SHP77 (cell line): ENCODE measurements at regions not wholly inside any gene's neighbourhood (a gene's known extent, or its start where the extent isn't known, plus 50 kb on each side); places are given as distances from the start of the nearest gene placed in this dataset.

Experiments
- DNase-seq, 2 experiments: peaks; one replicate each; lab custom pipeline; 2025; lab: John Stamatoyannopoulos, UW

DNA sequence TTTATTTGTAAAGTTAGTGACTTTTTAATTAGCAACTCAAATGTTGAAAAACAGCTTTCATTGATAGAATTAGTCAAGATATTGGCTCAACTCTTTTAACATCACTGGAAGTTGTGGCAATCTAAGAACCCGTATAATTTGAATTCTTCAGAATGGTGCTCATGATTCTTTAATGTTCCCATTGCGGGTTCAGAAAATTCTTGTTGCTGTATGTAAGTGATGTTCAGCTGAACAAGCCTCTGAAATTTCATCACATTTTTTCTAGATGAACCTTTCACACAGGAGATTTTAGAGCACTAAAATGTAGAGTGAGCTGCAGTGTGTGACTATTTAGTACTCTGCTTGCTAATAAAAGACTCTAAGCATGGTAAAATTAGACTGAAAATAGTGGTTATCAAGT is 1317.7 kb downstream of the FSTL5 start:
- DNase-seq = no peak

DNA sequence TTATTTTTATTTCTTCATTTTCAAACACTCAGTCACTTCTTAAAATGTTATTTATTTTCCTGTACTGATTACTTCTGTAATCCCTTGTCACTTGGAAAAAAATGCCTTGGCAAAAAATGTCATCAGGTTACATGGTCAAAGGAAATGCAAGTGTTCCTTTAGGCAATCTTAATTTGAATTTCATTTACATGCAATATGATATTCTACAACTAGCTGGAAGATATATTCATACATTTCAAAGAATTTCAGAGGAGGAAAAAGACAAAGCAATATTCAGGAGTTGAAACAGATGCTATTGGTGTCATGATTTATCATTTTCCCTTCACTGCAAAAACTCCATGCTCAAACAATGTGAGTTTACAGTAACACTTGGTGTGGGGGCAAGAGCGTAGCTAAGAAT is 1316.6 kb downstream of the FSTL5 start:
- DNase-seq = no peak

DNA sequence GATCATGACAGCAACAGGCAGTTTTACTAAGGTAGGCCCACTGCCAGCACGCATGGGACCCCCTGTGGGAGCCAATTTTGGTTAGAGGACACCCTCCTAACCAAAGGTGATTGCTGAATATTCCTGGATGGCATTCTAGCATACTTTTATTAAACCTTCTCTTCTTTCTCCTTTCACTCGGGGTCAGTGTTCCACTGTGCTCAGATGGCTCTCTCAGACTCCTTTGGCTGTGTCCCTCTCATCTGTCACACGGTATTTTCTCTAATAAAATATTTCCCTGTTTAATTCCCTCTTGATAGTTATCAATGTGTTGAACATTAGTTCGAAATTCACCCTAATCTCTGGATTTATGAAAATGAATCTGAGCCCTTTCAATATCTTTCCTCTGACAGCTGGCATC is 1315.3 kb downstream of the FSTL5 start:
- no peak for DNase-seq

DNA sequence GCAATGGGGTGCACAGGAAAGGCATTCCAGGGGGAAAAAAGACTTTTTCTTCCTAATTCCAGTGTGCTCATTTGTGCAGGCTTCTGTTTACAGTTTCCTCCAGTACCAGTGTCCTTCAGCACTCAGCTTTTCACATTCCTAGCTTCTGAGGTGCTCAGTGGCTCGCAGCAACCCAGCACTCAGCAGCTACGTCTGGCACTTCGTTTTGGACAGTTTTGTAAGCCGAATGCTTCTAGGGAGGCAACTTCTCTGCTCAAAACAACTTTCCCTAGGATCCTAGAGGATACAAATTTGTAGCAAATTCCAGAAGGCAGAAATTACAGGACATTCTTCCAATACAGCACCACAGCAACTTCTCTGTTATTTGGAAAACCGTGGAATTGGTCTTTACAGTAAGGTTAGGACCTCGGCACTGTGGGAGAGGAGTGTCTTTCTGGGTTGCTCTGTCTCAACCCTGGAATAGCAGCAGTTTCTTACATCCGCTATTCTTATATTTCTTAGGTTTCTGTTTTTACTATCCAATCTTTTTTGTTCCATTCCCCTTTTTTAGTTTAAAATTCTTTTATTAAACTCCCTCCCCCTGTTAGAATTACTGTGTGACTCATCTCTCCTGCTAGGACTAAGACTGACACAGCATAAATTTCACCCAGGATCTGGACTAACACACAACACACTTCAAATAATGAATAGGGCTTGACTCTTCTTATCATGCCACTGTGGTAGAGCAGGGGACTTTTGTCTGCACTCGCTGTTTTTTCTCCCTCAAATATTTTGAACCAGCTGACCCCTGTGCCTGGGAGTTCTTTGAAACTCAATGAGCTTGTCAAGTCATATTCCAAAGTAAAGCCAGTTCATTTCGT is 1314.7 kb downstream of the FSTL5 start:
- DNase-seq = no peak

DNA sequence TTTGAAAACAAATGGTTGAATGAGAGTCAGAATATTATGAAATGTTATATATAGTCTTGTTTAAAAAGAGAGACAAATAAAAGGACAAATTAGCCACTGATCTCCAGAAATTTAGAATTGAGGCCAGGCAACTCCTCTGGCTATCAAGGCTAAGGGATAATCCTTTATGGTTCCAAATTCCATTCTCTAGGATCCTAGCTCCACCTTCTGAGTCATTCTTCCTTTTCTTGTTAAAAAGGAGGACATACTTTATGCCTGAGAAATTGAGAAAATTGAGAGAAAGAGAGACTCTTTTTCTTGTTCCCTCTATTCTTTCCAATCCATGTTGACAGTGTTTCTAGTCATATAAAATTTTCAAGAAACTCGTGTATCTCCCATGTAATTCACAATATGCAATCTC is 1299.5 kb downstream of the FSTL5 start:
- no peak for DNase-seq

DNA sequence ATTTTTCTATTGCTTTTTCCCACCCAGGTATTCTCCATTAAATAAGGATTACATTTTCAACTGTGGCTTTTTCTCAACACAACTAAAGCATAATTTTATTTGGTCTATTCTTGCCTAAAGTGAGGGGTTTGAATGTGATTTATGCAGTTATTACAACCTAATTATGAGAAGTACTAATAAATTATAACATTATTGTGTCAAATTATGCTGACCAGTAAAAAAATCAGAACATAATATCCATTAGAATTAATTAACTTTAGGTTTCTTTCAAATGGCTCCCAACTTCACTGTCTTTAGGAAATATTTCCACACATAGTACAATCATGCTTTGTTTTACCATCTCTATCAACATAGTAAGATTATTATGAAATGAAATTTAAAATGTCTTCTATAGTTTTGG is 1293.9 kb downstream of the FSTL5 start:
- no peak for DNase-seq

DNA sequence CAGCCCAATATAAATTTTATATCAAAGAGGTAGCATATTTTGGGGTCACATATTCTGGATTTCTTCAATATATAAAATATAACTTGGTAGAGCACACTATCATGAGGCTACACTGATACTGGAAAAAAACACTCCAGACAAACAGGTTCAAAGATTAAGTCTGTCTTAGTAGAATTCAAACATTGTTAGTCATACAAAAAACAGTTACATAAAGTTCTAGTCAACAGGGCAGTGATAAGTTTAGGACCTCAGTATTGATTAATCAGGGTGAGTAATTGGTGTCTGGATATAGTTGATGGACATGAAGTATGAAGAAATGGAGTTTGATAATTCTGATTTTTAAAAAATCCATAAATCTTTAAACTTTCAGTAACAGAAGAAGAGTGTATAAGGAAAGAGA is 1291.3 kb downstream of the FSTL5 start:
- DNase-seq = no peak

DNA sequence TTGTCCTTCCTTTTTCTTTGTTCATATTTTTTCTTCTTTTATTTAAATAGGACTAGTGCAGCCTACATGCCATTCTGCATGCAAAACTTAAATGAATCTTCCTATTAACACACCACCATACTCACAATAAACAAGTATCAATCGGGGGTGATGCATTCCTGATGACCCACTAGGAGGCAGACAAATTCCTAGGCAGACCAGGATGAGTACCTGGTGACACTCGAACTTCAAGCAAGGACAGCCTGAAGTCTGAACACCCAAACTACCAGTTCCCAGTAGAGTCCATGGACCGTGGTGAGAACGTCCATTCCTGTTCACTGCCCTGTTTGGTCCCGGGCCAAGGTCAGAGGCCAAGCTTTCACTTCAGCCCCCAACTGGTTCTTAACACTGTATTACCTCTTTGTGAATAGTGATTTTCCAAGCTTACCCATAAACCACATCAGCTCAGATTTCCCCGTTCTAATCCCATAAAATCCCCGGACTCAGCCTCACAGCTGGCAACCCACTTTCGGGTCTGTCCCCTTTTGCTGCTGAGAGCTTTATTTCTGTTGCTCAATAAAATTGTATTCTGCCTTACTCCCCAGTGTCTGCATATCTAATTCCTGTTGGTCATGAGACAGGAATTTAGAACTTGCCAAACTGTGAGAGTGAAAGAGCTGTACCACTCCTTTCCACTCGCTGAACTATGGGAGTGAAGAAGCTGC is 1286.6 kb downstream of the FSTL5 start:
- DNase-seq = no peak

DNA sequence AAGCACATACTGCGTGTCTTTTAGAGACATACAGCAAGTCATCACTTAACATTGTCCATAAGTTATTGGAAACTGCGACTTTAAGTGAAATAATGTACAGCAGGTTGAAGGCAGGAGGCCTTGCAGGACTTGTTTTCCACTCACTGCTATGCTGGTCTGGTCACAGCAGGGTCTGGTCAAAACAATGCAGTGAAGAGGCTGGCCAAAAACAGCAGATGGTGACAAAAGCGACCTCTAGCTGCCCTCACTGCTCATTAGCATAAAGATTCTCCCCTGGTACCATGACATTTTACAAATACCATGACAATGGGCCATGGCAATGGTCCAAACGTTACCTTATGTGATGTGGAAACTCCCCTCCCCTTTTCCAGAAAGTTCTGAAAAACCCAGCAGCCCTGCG is 1283.6 kb downstream of the FSTL5 start:
- no peak for DNase-seq

DNA sequence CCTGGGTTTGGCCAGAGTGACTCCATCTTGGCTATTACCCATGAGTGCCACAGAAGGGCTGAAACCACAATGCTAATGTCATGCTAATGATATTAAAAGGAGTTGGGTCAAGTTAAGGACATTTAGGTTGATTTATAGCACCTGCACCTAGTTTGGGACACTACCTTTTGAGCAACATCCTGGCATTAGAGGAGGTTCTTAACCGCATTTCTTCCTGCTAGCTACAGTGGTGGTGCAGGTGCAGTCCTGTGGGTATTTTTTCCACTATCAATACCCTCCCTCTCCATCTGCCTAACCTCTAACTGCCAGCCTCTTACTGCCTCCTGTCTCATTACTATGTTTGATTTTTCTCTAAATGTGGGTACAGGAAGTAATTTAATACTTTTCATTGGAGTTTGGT is 1276.1 kb downstream of the FSTL5 start:
- no peak for DNase-seq

DNA sequence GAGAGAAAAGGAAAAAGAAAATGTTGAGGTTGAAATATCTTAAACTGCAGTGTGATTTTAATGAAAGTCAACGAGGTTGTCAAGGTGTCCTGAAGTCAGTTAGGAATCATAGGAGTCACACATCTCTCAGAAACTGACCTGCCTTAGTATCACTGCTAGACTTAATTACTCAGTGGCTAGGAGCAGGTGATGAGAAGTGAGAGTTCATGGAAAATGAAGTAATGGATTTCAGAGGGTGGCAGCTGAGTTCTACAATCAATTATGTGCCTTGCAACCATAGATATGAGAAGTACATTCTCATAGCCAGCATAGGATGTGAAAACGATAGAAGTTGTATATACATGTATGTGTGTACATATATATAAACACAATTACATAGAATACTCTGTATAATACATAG is 1269.7 kb downstream of the FSTL5 start:
- DNase-seq = no peak

DNA sequence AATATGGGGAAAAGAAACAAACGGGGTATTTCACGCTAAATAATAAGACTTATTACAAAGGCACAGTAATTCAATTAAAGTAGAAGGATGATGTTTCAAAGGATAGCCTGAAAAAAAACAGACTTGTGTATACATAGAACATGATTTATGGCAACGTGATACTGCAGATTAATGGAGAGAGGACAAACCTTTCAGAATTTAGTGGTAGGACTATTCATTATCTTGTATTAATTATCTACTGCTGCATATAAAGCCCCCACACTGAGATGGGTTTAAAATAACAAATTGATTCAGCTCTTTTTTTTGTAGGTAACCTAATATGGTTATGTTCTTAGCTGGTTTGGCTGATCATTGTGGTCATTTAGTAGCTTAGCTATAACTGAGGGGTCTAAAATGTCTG is 1269.0 kb downstream of the FSTL5 start:
- DNase-seq = no peak

DNA sequence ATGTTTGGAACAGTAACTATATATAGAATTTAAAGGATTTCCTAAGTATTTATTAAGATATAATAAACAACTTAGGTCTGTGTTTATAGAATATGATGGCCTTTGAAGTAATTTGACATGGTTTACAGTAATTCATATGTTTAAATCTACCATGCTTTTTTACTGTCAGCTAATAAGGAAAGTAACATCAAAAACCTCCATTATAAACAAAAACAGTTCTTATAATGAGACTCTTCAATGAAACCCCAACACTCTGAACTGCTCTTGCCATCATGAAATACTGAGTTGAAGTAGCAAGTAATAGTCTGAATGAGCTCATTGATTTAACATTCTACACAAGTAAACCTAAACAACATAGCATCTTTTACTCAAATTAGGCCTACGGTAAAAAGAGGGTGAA is 1236.5 kb downstream of the FSTL5 start:
- DNase-seq = no peak

DNA sequence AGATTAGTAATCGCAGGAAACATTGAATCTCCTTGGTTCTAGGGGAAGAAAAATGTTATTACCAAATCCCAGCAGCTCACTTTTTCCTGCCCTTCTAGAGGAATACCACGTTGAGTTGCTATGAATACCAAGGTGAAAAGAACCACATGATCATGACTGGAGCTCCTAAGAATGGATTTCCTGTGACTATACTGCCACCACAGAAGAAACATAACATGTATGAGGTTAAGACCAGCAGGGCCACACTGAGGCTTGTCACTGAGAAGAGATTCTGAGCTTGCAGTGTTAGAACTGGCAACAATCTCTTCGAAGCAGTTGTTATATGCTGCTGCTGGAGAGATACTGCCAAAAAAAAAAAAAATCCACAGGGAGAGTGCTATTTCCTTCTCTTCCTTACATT is 1235.3 kb downstream of the FSTL5 start:
- no peak for DNase-seq

DNA sequence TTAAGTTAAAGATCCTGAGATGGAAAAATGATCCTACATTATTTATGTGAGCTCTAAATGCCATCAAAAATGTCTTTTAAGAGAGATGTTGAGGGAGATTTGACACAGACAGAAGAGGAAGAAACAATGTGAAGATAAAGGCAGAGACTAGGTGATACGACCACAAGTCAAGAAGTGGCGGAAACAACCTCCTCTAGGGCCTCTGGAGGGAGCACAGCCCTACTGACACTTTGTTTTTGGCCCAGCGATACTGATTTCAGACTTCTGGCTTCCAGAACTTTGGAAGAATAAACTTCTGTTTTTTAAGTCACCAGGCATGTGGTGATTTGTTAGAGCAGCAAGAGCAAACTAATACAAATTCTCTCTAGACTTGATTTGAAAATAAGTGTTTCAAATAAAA is 1216.1 kb downstream of the FSTL5 start:
- no peak for DNase-seq

DNA sequence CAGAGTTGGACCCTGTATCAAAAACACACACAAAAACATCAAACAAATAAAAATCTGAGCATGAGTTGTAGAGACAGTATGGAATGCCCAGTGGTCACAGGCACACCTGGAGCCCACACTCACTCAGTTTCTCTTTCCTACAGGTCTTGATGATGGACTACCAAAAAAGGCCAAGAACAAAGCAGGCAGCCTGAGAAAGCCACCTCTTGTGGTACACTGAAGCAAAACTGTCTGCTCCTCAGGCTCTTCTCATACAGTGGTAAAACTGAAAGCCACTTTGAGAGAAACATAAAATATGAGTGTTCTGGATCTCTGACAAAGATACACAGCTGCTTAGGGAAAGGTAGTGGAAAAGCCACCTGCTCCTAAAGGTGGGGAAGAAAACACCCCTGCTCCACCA is 1206.9 kb downstream of the FSTL5 start:
- no peak for DNase-seq

DNA sequence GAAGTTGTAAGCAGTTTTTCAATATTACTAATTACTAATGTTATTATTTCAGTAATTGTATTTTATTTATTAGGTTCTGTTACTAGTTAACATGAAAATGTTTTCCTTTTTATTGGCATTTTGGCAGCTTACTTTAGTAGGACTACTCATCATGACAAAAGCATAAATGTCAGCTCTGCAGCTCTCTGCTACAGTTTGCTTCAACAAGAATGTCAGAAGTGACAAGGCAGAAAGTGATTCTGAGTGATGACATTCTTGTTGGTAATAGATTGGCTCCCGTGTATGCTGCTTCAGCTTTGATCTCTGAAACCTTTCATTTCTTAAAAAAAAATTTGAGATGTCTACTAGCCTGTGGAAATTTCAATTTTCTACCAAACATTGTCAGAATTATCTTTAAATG is 1193.9 kb downstream of the FSTL5 start:
- DNase-seq = no peak

DNA sequence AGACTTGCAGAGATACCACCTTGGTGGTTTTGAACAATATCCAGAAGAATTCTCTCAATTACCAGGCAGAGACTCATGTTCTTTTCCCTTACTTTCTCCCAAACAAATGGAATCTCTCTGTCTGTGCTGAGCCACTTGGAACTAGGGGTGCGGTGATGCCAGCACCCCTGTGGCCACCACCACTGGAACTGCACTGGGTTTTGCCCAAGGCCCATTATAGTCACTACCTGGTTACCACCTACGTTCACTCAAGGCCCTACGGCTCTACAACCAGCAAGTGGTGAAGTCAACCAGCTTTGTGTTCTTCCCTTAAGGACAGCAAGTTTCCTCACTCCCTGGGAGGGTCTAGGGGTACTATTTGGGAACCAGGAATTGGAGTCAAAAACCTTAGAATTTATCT is 1183.7 kb downstream of the FSTL5 start:
- no peak for DNase-seq

DNA sequence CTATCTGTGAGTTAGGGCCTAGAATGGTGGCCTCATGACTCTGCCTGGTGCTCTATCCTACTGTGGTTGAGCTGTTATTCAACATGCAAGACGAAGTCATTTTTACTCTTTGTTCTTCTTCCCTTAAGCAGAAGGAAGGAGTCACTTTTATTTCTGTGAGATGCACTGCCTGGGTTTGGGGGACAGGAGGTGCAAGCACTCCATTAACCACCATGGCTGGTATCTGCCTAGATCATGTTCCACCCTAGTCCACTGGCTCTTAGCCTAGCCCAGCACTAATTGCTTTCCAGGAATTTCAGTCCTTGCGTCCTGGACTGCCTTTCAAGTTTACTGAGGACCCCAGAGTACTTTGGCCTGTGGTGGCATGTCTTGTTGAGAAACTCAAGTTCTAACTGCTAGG is 1182.7 kb downstream of the FSTL5 start:
- DNase-seq = no peak

DNA sequence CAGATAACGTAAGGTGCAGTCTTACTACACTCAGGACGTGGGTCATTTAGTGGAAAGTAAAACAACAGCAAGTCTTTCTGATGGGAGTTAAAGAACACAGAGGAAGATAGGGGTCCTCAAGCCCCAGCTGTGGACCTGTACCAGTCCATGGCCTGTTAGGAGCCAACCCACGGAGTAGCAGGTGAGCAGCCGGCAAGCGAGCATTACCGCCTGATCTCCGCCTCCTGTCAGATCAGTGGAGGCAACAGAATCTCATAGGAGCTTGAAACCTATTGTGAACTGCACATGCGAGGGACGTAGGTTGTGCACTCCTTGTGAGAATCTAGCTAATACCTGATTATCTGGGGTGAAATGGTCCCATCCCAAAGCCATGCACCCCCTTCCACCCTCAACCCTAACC is 1180.8 kb downstream of the FSTL5 start:
- no peak for DNase-seq

DNA sequence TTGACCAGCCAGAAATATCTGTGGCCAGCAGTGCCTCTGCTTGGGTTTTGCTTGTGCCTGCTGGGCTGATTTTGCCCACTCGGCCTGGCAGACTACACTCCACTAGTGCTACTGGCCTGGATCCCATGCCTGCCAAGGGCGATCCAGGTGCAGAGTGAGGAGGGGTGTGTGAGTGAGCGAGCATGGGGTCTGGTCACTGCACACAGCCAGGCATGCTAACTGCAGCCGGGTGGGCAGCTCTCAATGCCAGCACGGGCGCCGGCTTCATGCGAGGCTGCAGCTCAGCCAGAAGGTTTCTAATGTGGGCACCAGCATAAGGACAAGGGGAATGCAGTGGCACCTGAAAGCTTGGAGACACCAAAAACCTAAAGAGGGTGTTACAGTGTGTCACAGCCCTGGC is 1161.4 kb downstream of the FSTL5 start:
- DNase-seq = no peak

DNA sequence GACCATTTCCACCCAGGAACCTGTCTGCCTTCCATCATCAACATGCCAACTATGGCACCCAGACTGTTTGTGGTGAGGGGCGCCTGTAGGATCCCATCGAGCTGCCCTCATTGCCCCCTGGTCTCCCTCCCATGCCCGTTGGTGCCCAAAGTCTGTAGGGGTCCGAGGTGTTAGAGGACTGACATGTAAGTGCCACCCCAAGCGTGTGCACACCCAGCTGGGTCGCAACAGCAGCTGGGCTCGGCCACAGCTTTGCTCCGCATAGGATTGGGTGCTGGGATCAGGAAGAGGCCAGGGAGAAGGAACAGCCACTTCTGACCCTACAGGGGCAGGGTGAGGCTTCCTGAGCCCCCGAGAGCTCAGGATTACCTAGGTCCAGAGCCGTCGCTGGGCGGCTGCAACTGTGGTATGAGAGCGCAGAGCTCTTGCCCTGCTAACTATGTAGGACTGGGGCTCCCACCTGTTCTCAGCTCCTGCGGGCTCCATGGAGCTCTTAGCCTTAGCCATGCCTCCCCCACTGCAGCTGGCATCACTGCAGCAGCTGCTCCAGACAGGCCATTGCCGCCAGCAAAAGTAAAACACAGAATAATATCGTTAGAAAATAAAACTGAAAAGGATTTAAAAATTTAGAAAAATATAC is 1160.3 kb downstream of the FSTL5 start:
- no peak for DNase-seq

DNA sequence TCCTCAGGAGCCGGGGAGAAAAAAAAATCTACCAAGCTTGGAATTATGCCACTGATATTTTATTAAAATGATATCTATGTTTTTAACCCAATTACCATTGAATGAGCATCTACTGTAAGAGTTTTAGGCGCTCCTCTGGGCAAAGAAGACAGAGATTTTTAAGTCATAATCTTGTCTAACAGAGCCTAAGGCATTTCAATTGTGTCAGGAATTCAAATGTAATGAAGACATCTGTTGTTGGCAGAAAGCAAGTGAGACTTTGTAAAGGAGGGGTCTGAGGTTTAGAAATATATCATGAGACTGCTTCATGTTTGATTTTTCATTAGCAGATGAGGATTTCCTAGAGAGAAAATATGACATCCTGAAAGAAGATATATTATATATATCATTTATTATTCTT is 1158.1 kb downstream of the FSTL5 start:
- no peak for DNase-seq
